ENCODE measurements at regions not wholly inside any gene's neighbourhood (a gene's known extent, or its start where the extent isn't known, plus 50 kb on each side); places are given as distances from the start of the nearest gene placed in this dataset.

GRCh38 chr11:71339396-71339881 is 87.1 kb upstream of the SHANK2 start:
- no peak for TF ChIP-seq CTCF (IDR thresholded peaks at IDR 0.05; ENCODE audit: low read length, missing control alignments)
- no peak overlapping the region for H3K4me3 ChIP-seq (replicated peaks; ENCODE audit: low read depth, low read length)
- DNase-seq (ENCODE audit: low read depth): no peak

GRCh38 chr11:71338801-71339395 is 86.5 kb upstream of the SHANK2 start:
- TF ChIP-seq CTCF (IDR thresholded peaks at IDR 0.05; ENCODE audit: low read length, missing control alignments): no peak
- DNase-seq (ENCODE audit: low read depth): no peak
- H3K4me3 ChIP-seq (replicated peaks; ENCODE audit: low read depth, low read length): no peak overlapping the region

DNA sequence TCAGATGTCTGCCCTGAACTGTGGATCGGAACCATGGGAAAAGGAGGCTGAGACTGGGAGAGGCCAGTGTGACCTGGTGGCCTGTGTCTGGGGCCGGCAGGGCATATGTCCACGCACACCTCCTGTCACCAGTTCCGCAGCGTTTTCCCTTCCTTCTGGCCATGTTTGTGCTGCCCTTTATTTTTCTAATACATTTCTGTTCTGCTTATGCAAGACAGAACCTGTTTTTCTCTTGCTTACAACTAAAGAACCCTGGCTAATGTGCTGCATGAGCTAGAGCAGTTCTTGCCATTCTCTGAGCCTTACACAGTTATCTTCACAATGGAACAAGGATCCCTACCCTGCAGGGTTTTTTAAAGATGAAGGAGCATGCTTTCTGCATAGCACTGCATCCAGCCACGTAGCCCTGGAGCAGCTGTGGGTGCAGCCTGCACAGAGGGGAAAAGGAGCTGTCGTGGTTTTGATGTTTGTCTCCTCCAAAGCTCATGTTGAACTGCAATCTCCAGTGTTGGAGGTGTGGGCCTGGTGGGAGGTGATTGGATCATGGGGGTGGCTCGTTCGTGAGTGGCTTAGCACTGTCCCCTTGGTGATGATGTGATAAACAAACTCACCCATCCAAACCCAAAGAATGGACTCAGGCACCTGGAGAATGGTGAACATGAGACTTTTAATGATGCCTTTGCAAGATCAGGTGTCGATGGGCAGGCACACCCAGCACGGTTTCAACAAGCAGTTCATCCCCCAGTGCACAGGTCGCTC is 84.8 kb upstream of the SHANK2 start:
- no peak for DNase-seq (ENCODE audit: low read depth)
- no peak overlapping the region for H3K4me3 ChIP-seq (replicated peaks; ENCODE audit: low read depth, low read length)
- no peak for TF ChIP-seq CTCF (IDR thresholded peaks at IDR 0.05; ENCODE audit: low read length, missing control alignments)

DNA sequence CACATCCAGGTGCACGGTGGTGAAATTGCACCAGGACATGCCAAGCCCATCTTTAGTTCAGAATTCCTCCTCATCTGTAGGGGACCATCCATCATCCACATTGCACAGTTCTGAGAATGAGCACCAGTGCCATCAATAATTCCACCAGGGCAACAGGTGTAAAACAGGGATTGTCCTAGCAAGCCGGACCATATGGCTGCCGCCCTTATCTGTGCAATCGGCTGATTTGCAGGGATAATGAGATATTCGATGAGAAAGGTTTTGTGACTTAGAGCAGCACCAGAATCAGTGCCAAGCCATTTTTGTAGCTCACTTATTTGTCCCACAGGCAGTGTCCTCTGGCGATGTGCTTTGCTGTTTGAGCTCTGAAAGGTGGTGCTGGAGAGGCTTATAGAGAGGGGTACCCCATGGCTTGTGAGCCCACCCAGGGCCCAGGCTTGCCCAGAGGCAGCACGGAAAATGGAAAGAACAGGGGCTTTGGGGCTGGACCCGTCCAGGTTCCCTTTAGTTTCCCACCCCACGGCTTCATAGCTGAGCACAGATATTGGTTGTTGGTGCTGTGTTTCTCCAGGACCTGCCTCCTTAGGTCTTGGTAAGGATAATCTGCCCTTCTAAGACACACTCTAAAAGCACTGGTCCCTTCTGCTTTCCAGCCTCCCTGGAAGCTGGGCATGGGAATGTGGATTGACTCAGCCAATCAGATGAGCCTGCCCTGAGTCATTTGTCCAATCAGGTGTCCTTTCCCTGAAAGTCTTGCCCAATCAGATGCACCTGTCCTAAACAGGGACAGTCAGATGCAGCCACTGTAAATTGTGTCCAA is 84.0 kb upstream of the SHANK2 start:
- no peak for TF ChIP-seq CTCF (IDR thresholded peaks at IDR 0.05; ENCODE audit: low read length, missing control alignments)
- no peak for DNase-seq (ENCODE audit: low read depth)
- no peak overlapping the region for H3K4me3 ChIP-seq (replicated peaks; ENCODE audit: low read depth, low read length)

- no peak overlapping the region for H3K4me3 ChIP-seq (replicated peaks; ENCODE audit: low read depth, low read length)
- no peak for DNase-seq (ENCODE audit: low read depth)
- no peak for TF ChIP-seq CTCF (IDR thresholded peaks at IDR 0.05; ENCODE audit: low read length, missing control alignments)
Observed at GRCh38 chr11:71335371-71335770, 83.0 kb upstream of the SHANK2 start.

DNA sequence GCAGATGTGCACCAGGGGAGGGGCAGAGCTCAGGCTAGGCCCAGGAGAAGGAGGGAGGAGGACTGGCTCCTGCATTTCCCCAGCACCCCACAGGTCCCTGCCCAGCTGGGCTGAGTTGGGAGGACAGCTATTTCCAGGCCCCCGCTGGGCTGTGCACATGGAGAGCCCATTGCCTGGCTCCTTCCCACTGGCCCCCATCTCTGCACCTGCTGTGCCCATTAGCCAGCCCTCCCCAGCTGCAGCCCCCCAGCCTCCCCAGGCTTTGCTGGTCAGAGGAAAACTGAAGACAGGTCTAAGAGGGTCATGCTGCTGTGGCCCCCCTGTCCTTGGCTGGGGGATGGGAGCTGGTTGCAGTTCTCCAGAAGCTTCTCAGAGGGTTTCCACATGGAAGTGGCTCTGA is 81.8 kb upstream of the SHANK2 start:
- no peak for TF ChIP-seq CTCF (IDR thresholded peaks at IDR 0.05; ENCODE audit: low read length, missing control alignments)
- DNase-seq (ENCODE audit: low read depth): no peak
- no peak overlapping the region for H3K4me3 ChIP-seq (replicated peaks; ENCODE audit: low read depth, low read length)

All from fibroblast of pulmonary artery (primary cell).